HG02938 (cell line): ENCODE measurements at regions not wholly inside any gene's neighbourhood (a gene's known extent, or its start where the extent isn't known, plus 50 kb on each side); places are given as distances from the start of the nearest gene placed in this dataset.

Experiments
- ATAC-seq: cut with Tn5 transposase; IDR thresholded peaks from one replicate; pipeline ENCODE4 v1.9.1; 2021; ENCODE audit warnings: mild to moderate bottlenecking, moderate library complexity; ENCODE audit not compliant: unreplicated experiment

GRCh38 chr4:173714456-173714855 is 184.4 kb upstream of the HAND2 start:
- no peak for ATAC-seq

DNA sequence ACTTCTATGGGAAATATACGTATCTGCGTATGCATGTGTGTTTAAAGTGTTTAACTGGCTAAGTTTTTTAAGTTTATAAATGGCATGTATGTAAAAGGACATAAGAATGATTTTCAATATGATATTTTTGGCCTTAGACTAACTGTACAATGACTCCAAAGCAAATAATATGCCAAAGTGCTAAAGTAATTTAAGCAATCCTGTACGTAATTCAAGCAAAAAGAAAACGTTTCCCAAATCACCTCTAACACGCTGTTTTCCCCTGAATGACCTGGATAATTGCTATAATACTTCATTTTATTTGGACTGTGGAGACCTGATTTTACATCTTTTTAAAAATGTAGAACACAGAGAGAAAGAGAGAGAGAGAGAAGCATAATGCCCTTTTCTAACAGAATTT is 183.0 kb upstream of the HAND2 start:
- no peak for ATAC-seq

- no peak for ATAC-seq
Observed at GRCh38 chr4:173707658-173708419, 177.8 kb upstream of the HAND2 start.

GRCh38 chr4:173704201-173704600 is 174.2 kb upstream of the HAND2 start:
- ATAC-seq, result no peak

GRCh38 chr4:173703021-173703420 is 173.0 kb upstream of the HAND2 start:
- no peak for ATAC-seq

DNA sequence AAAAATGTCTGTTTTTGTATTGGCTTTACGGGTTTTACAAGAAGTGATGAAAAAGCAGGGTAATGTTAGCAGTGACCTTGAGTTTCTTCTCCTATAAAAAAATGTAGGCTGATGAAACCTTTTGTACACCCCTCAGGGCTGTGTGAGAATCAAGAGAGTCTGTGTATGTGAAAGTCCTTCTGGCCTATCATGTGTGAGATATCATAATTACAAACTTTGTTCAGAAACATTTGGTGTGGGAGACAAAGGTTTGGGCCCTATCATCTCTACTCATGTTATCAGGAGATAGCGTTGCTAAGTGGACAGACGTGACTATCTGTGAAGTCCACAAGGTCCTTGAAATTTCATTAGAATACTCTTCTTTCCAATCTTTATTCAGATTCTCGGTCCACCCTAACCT is 170.6 kb upstream of the HAND2 start:
- ATAC-seq, result no peak

DNA sequence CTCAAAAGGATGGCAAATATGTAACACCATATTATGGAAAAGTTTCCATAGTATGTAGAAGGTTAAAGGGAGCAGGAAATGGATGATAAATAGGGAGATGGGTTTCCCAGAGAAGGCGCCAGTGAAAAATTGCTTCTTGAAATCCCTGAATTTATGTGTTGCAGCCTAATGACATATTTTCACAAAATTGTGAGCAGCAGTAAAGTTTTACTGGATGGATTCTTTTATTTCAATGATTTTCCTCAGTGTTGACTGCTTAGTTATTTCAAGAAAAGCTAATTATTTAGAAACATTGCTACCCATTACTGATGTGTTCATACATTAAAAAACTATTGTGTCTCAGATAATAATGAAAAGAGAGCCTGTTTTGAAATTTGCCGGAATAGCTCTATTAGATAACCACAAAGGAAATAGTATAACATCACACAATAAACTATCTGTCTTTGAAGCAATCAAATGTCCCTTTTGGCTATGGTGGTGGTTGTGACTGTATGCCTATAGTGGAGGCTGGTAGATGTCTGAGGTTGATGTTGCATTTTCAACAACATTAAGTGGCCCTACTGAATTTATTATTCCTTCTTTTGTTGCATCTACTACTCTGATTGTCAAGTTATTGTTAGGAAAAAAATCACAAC is 169.9 kb upstream of the HAND2 start:
- ATAC-seq, result no peak

DNA sequence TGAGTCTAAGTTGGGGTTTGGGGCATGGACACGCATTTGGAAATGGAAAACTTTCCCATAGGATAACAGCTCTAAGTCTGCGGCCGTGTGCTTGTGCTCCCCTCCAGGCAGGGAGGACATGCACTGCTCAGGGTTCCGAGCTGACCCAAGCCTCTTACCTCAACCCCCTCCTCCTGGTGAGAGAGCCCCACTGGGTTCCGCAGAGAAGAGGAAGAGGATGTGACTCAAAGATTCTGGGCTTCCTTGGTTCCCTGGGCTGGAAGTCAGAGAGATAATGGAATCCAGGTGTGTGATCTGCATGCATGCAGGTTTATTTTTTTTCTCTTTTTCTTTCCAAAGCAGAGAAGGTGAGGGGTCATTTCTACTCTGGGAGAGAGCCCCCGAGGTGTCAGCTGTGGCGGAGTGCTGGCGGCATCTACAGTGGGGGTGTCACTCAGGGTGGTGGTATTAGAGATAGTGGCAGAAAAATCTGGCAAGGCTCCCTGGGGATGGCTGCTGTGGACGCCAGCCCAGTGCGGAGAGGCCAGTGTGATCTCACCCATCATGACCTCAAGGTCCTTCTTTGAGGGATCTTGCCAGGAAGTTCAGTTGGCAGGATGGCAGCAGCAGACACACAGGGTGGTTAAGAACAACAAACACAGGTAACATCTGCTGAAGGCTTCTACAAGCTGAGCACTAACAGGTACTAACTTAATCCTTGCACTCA is 168.7 kb upstream of the HAND2 start:
- ATAC-seq, result no peak

GRCh38 chr4:173697840-173698239 is 167.8 kb upstream of the HAND2 start:
- no peak for ATAC-seq

- no peak for ATAC-seq
Observed at GRCh38 chr4:173696551-173696950, 166.5 kb upstream of the HAND2 start.

DNA sequence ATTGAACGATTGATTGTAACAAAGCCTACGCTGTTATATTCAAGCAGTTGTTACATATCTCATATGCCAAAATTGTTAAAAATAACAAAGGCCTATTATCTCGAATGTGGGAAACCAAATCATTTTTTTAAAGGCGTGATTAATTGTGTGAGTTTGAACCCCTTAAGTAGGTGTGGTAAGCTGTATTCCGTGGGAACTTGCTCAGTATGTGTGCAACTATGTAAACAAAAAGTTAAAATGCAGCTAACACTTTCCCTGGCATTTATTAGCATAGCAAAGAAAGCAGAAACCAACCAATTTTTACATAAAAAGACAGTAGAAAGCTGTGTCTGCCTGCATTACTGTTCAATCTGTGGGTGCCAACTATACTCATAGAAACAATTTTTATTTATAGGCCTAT is 166.0 kb upstream of the HAND2 start:
- ATAC-seq, result no peak

GRCh38 chr4:173685831-173686210 is 155.8 kb upstream of the HAND2 start:
- no peak for ATAC-seq

- no peak for ATAC-seq
Observed at GRCh38 chr4:173685165-173685830, 155.3 kb upstream of the HAND2 start.

- ATAC-seq, result no peak
Observed at GRCh38 chr4:173684223-173684622, 154.2 kb upstream of the HAND2 start.

DNA sequence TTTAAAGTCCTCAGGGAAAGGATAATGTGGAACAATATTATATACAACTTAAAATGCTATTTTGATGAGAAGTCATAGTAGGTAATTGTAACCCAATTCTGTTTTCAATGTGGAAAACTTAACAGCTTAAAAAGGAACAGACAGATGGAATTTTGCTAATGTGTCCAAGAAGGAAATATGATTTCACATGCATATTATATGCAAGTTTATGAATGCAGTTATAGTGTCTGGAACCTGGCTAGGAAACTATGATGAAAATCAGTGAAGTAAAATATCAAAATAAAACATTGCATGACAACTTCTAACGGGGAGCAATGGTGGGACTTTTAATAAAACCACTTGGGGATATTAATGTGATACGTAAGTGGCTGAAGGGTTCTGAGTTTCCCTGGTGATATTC is 152.6 kb upstream of the HAND2 start:
- no peak for ATAC-seq

- no peak for ATAC-seq
Observed at GRCh38 chr4:173680278-173680677, 150.2 kb upstream of the HAND2 start.

GRCh38 chr4:173675446-173675845 is 145.4 kb upstream of the HAND2 start:
- no peak for ATAC-seq

DNA sequence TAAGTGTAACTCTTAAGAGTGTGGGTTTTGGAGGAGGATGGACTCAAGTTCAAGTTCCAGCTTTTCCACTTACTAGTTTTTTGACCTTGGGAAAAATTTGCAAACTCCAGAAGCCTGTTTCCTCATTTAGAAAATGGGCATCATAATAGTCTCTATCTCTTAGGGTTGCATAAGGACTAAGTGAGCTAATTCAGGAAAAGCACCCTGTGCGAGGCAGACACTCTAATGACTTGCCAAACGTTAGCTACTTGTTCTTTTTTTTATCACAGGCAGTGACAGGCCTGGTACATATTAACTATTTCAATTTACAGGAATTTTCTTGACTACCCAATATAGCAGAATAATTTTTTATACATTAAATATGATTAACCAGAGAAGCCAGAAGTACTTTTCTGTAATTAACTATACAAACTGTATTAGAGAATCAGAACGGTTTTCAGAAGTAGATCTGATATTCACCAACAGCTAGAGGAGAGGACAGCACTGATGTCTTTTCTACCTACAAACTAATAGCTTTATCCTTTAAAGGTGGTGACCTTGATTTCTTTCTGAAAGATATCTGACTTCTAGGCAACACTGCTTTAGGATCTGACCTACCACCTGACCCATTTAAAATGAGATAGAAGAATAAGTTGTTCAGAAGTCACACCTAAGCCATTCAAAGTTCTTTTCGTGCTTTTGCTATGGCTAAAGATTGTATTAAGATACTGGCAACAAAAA is 139.6 kb upstream of the HAND2 start:
- no peak for ATAC-seq

- no peak for ATAC-seq
Observed at GRCh38 chr4:173661001-173661400, 131.0 kb upstream of the HAND2 start.

DNA sequence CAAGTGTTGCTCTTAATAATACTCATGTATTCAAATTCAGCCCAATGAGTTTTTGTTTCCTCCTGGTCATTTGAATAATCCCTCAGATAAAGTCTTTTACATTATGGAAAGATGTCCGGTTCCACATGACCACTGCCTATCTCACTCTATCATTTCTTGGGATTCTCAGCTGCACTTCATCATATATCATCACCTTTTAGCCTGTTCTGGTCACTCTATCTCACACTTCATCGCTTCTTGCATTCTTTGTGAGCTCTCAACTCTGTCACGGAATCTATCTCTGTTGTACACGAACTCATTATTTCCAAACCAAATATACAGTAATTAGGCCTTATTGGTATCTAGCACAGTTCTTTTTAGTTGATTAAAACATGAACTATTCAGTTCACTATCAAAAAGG is 126.9 kb upstream of the HAND2 start:
- no peak for ATAC-seq
